GM12878 (cell line): ENCODE measurements at regions not wholly inside any gene's neighbourhood (a gene's known extent, or its start where the extent isn't known, plus 50 kb on each side); places are given as distances from the start of the nearest gene placed in this dataset.

Experiments used
- ATF3 ChIP-seq: IDR thresholded peaks from 2 replicates; pipeline ENCODE4 v1.6.1; 2011; ENCODE audit warnings: low read depth, mild to moderate bottlenecking, low read length, moderate library complexity, borderline replicate concordance; ENCODE audit errors: extremely low read depth
- BRCA1 ChIP-seq: IDR thresholded peaks from 2 replicates; pipeline ENCODE4 v1.6.1; 2011; ENCODE audit warnings: low read depth, low read length, improper control_type of control experiment
- CHD1 ChIP-seq: IDR thresholded peaks from 2 replicates; pipeline ENCODE4 v1.6.1; 2012; ENCODE audit warnings: low read depth, low read length, improper control_type of control experiment
- CTCF ChIP-seq, 3 experiments: IDR thresholded peaks in 2 of 3; conservative IDR thresholded peaks in 1 of 3; 2 replicates each; pipeline ENCODE4 v1.5.1; 2011; ENCODE audit warnings: low read depth in 3 of 3, low read length in 3 of 3, mild to moderate bottlenecking in 3 of 3, control low read depth in 2 of 3, moderate library complexity in 2 of 3, inconsistent platforms in 1 of 3, mixed read lengths in 1 of 3; ENCODE audit not compliant: control insufficient read depth in 2 of 3, insufficient read depth in 1 of 3; ENCODE audit errors: extremely low read depth in 1 of 3
- E2F4 ChIP-seq: IDR thresholded peaks from 2 replicates; pipeline ENCODE4 v1.6.1; 2012; ENCODE audit warnings: low read depth, low read length, improper control_type of control experiment
- EZH2 ChIP-seq: IDR thresholded peaks from 2 replicates; pipeline ENCODE4 v1.6.1; 2012; ENCODE audit warnings: low read depth, mild to moderate bottlenecking, control low read depth, inconsistent platforms, low read length, borderline replicate concordance; ENCODE audit not compliant: control insufficient read depth
- POLR2A ChIP-seq: IDR thresholded peaks from 2 replicates; pipeline ENCODE4 v1.6.1; 2011; ENCODE audit warnings: low read depth, mild to moderate bottlenecking, low read length
- RFX5 ChIP-seq: IDR thresholded peaks from 2 replicates; pipeline ENCODE4 v1.6.1; 2011; ENCODE audit warnings: low read depth, low read length, improper control_type of control experiment
- SREBF2 ChIP-seq: IDR thresholded peaks from 2 replicates; pipeline ENCODE4 v1.6.1; 2012; ENCODE audit warnings: mild to moderate bottlenecking, low read length
- SRF ChIP-seq, 2 experiments: IDR thresholded peaks; 2 replicates each; pipeline ENCODE4 v1.6.1; 2011; ENCODE audit warnings: low read depth in 2 of 2, low read length in 2 of 2, mild to moderate bottlenecking in 1 of 2, moderate library complexity in 1 of 2
- TAF1 ChIP-seq: IDR thresholded peaks from 2 replicates; pipeline ENCODE4 v1.6.1; 2011; ENCODE audit warnings: mild to moderate bottlenecking, low read depth, low read length, borderline replicate concordance
- USF1 ChIP-seq: IDR thresholded peaks from 2 replicates; pipeline ENCODE4 v1.6.1; 2011; ENCODE audit warnings: borderline replicate concordance, low read depth, mild to moderate bottlenecking, moderate library complexity, mixed read lengths, low read length; ENCODE audit not compliant: insufficient read depth; ENCODE audit errors: extremely low read length
- ZBTB11 ChIP-seq: fragments of 450-650 bp; formaldehyde crosslinking; IDR thresholded peaks from 2 replicates; pipeline ENCODE4 v1.5.0; 2022; ENCODE audit warnings: mild to moderate bottlenecking, missing genetic modification characterization
- ZNF384 ChIP-seq: IDR thresholded peaks from 2 replicates; pipeline ENCODE4 v1.6.1; 2012; ENCODE audit warnings: low read depth, mild to moderate bottlenecking, low read length, improper control_type of control experiment, borderline replicate concordance

- no peak for TF ChIP-seq TAF1
- no peak for TF ChIP-seq CTCF (IDR thresholded peaks at IDR 0.05 in 2 of 3, conservative IDR thresholded peaks at IDR 0.05 in 1 of 3; ENCODE audit: control insufficient read depth in 2 of 3, extremely low read depth in 1 of 3, insufficient read depth in 1 of 3, low read depth in 3 of 3, low read length in 3 of 3)
- TF ChIP-seq RFX5, result no peak
- no peak for TF ChIP-seq ATF3
- no peak for TF ChIP-seq USF1
- TF ChIP-seq ZBTB11, result no peak
- TF ChIP-seq ZNF384, result no peak
- TF ChIP-seq POLR2A, result no peak
- TF ChIP-seq SREBF2, result no peak
- TF ChIP-seq E2F4, result no peak
- TF ChIP-seq CHD1, result no peak
- no peak for TF ChIP-seq BRCA1
- no peak for TF ChIP-seq EZH2
- no peak for TF ChIP-seq SRF (IDR thresholded peaks at IDR 0.05; ENCODE audit: low read depth in 2 of 2, low read length in 2 of 2)
Observed at GRCh38 chr21:17454315-17455027, 58.4 kb upstream of the CXADR start.
